Smooth muscle cell (in vitro differentiated cells): ENCODE measurements at regions not wholly inside any gene's neighbourhood (a gene's known extent, or its start where the extent isn't known, plus 50 kb on each side); places are given as distances from the start of the nearest gene placed in this dataset.

Experiments used
- DNase-seq: peaks from one replicate; lab custom pipeline; 2025; ENCODE audit not compliant: unreplicated experiment; lab: John Stamatoyannopoulos, UW
- H2AFZ ChIP-seq: fragments of 200-600 bp; sonication (generic); 2 replicates; pipeline ENCODE4 v1.6.0; 2016; ENCODE audit warnings: antibody characterized with exemption, low read depth, mild to moderate bottlenecking
- H3F3A ChIP-seq: fragments of 200-600 bp; sonication (generic); 2 replicates; pipeline ENCODE4 v1.6.0; 2017; ENCODE audit warnings: antibody characterized with exemption, low read depth
- H3K27ac ChIP-seq: fragments of 200-600 bp; sonication (generic); 2 replicates; pipeline ENCODE4 v1.5.1; 2016; ENCODE audit warnings: low read depth, mild to moderate bottlenecking
- H3K27me3 ChIP-seq: fragments of 200-600 bp; sonication (generic); 2 replicates; pipeline ENCODE4 v1.6.1; 2016; ENCODE audit warnings: low read depth, mild to moderate bottlenecking
- H3K36me3 ChIP-seq: fragments of 200-600 bp; sonication (generic); 2 replicates; pipeline ENCODE4 v1.5.1; 2016; ENCODE audit warnings: low read depth
- H3K4me1 ChIP-seq: fragments of 200-600 bp; sonication (generic); 2 replicates; pipeline ENCODE4 v1.5.1; 2016; ENCODE audit warnings: low read depth
- H3K4me2 ChIP-seq: fragments of 200-600 bp; sonication (generic); 2 replicates; pipeline ENCODE4 v1.6.0; 2016; ENCODE audit warnings: mild to moderate bottlenecking
- H3K4me3 ChIP-seq: fragments of 200-600 bp; sonication (generic); 2 replicates; pipeline ENCODE4 v1.5.1; 2016; ENCODE audit warnings: mild to moderate bottlenecking
- H3K79me2 ChIP-seq: fragments of 200-600 bp; sonication (generic); 2 replicates; pipeline ENCODE4 v1.6.0; 2016; ENCODE audit warnings: low read depth, mild to moderate bottlenecking
- H3K9ac ChIP-seq: fragments of 200-600 bp; sonication (generic); 2 replicates; pipeline ENCODE4 v1.6.0; 2016; ENCODE audit warnings: low read depth
- H3K9me3 ChIP-seq: fragments of 200-600 bp; sonication (generic); replicated peaks from 2 replicates; pipeline ENCODE4 v1.5.1; 2016; ENCODE audit warnings: low read depth
- H4K20me1 ChIP-seq: fragments of 200-600 bp; sonication (generic); 2 replicates; pipeline ENCODE4 v1.6.0; 2016; ENCODE audit warnings: low read depth
- WGBS: methylation state at CpG from one replicate; pipeline ENCODE4 v1.1.7; 2016; ENCODE audit warnings: low lambda C conversion rate; 5-methylcytosine and 5-hydroxymethylcytosine counted together
- TF ChIP-seq, protein P1 (sequence below): fragments of 200-600 bp; sonication (generic); IDR thresholded peaks from 2 replicates; pipeline ENCODE4 v1.5.1; 2017; ENCODE audit warnings: borderline replicate concordance, mild to moderate bottlenecking, antibody characterized with exemption; ENCODE audit not compliant: insufficient read depth, poor library complexity, severe bottlenecking

DNA sequence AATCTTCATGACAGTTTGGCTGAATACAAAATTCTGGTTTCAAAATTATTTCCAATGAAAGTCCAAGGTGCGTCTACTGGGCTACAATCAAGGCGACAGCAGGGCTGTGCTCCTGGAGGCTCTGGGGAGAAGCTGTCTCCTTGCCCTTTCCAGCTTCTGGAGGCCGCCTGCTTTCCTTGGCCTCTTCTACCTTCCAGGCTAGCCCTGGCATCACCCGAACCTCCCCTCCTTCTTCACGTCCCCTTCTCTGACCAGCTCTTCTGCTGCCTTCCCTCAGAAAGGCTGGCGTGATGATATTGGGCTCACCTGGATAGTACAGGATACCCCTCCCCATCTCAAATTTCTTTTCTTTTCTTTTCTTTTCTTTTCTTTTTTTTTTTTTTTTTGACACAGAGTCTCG, 115.5 kb downstream of the KCNF1 start:
- TF ChIP-seq, protein P1, sequence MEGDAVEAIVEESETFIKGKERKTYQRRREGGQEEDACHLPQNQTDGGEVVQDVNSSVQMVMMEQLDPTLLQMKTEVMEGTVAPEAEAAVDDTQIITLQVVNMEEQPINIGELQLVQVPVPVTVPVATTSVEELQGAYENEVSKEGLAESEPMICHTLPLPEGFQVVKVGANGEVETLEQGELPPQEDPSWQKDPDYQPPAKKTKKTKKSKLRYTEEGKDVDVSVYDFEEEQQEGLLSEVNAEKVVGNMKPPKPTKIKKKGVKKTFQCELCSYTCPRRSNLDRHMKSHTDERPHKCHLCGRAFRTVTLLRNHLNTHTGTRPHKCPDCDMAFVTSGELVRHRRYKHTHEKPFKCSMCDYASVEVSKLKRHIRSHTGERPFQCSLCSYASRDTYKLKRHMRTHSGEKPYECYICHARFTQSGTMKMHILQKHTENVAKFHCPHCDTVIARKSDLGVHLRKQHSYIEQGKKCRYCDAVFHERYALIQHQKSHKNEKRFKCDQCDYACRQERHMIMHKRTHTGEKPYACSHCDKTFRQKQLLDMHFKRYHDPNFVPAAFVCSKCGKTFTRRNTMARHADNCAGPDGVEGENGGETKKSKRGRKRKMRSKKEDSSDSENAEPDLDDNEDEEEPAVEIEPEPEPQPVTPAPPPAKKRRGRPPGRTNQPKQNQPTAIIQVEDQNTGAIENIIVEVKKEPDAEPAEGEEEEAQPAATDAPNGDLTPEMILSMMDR: no peak
- Histone ChIP-seq H3K9ac (no peak overlapping the region), H3K79me2 (no peaks in the 10 kb centered on the region), H3K27ac (no peak overlapping the region), H3K36me3 (no peaks in the 10 kb centered on the region), H2AFZ (no peak overlapping the region), H4K20me1 (no peaks in the 10 kb centered on the region), H3K9me3 (no peaks in the 10 kb centered on the region), H3F3A (no peaks in the 10 kb centered on the region), H3K4me3 (no peak overlapping the region), H3K4me1 (no peaks in the 10 kb centered on the region), H3K27me3 (no peaks in the 10 kb centered on the region), H3K4me2 (no peak overlapping the region)
- 92% methylated on average over 7 of the region's 7 CpGs for WGBS
- DNase-seq: no peak

DNA sequence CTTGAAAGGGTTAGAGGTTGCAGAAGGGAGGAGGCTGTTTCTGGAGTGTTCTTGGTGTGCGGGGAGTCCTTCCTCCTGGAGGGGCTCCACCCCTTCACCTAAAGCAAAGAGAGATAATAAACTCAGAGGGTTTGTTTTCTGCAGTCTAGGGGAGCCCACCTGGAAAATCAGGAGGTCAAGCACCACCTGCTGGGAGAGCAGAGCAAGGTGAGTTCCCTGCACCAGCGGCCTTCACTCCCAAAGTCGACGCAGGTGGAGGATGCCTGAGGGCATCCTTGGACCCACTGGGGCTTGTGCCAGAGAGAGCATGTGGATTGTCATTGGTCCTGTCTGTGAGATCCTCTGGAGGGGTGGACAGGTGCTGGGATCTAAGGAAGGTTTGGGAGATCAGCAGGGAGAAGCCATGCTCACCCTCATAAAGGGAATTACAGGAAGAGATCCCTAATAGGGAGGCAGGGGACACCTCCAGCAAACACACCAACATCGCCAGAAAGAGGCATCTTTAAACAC, 116.7 kb downstream of the KCNF1 start:
- DNase-seq: no peak

DNA sequence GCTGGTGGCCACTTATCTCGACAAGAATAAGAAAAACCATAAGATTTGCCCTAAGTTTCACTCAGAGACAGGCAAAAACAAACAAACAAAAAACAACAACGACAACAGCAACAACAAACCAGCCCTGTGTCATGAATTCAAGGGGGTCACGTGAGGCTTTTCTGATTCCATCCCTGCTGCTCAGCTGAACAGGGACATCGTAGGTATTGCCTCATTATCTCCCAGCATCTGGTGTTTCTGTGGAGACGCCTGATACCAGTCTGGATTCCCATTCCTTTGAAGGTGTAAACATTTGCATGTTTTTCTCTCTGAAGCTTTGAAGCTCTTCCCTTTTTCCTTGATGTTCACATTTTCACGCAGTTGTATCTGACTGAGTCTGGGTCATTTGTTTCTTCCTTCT, 117.4 kb downstream of the KCNF1 start:
- Histone ChIP-seq H3K27me3 (no peaks in the 10 kb centered on the region), H3K9ac (no peak overlapping the region), H3K4me3 (no peak overlapping the region), H3F3A (no peaks in the 10 kb centered on the region), H3K9me3 (no peaks in the 10 kb centered on the region), H3K4me2 (no peak overlapping the region), H3K27ac (no peak overlapping the region), H3K79me2 (no peaks in the 10 kb centered on the region), H3K4me1 (no peaks in the 10 kb centered on the region), H4K20me1 (no peaks in the 10 kb centered on the region), H3K36me3 (no peaks in the 10 kb centered on the region), H2AFZ (no peak overlapping the region)
- DNase-seq: no peak
- TF ChIP-seq, protein P1: no peak
- WGBS: 76% methylated on average over 6 of the region's 6 CpGs

More for the DNA sequence above, 116.7 kb downstream of the KCNF1 start:
- H3K4me3 ChIP-seq: no peak overlapping the region
- TF ChIP-seq, protein P1: no peak
- H3F3A ChIP-seq: no peaks in the 10 kb centered on the region
- no peak overlapping the region for H3K9ac ChIP-seq
- 89% methylated on average over 5 of the region's 5 CpGs for WGBS
- no peaks in the 10 kb centered on the region for H4K20me1 ChIP-seq
- no peak overlapping the region for H3K4me2 ChIP-seq
- no peaks in the 10 kb centered on the region for H3K4me1 ChIP-seq
- no peak overlapping the region for H2AFZ ChIP-seq
- no peak overlapping the region for H3K27ac ChIP-seq
- no peaks in the 10 kb centered on the region for H3K79me2 ChIP-seq
- no peaks in the 10 kb centered on the region for H3K9me3 ChIP-seq
- no peaks in the 10 kb centered on the region for H3K36me3 ChIP-seq
- no peaks in the 10 kb centered on the region for H3K27me3 ChIP-seq

DNA sequence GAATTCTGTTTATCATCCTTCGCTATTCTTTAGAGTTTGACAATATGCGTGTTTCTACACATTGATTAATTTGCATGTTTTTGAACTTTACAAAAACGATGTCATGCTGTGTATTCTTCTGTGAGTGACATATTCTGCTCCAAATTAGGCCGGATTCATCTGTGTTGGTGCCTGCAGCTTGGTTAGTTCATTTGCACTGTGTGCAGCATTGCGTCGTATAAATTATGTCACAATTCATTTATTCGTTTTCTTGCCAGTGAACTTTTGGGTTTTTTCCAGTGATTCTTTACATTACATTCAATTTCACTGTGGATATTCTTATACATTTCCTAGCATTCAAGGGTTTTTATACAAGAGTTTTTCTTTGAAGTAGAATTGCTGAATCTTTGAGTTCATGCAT, 118.3 kb downstream of the KCNF1 start:
- Histone ChIP-seq H3K79me2 (no peaks in the 10 kb centered on the region), H3F3A (no peaks in the 10 kb centered on the region), H4K20me1 (no peaks in the 10 kb centered on the region), H3K4me2 (no peak overlapping the region), H3K9me3 (no peaks in the 10 kb centered on the region), H3K4me1 (no peaks in the 10 kb centered on the region), H3K36me3 (no peaks in the 10 kb centered on the region), H3K9ac (no peak overlapping the region), H3K27ac (no peak overlapping the region), H3K4me3 (no peak overlapping the region), H2AFZ (no peak overlapping the region), H3K27me3 (no peaks in the 10 kb centered on the region)
- TF ChIP-seq, protein P1: no peak
- no peak for DNase-seq
- 94% methylated on average over 7 of the region's 7 CpGs for WGBS
